H1 (cell line): ENCODE measurements at regions not wholly inside any gene's neighbourhood (a gene's known extent, or its start where the extent isn't known, plus 50 kb on each side); places are given as distances from the start of the nearest gene placed in this dataset.
A peak's percentile ranks its signal among the peaks of the same experiment; 100 is the strongest.

ENCODE experiments used
- CTCF ChIA-PET: fragments of 300-600 bp; sonication (Branson Sonifier 250); formaldehyde crosslinking; loops from one replicate; lab custom pipeline; 2021; ENCODE audit not compliant: partially characterized antibody; lab: Charles Lee
- POLR2A ChIA-PET: fragments of 300-600 bp; sonication (Branson Sonifier 250); formaldehyde crosslinking; loops from one replicate; lab custom pipeline; 2021; ENCODE audit warnings: inconsistent platforms; ENCODE audit not compliant: partially characterized antibody; lab: Charles Lee
- DNase-seq, 2 experiments: peaks; one replicate each; pipeline versions ENCODE4 v3.0.0 to v3.0.0-alpha.2; 2010 to 2022; ENCODE audit warnings: low spot score in 2 of 2, low read depth in 1 of 2, mixed read lengths in 1 of 2
- FAIRE-seq: peaks from 2 replicates; lab custom pipeline; 2011; peaks lifted over from hg19 to GRCh38; lab: Jason Lieb, UNC
- H2AFZ ChIP-seq: 2 replicates; pipeline ENCODE4 v1.8.1; 2012; ENCODE audit warnings: low read length, inconsistent platforms
- H2AK5ac ChIP-seq: 2 replicates; pipeline ENCODE4 v1.6.1; 2013; ENCODE audit warnings: low read depth, low read length
- H2BK120ac ChIP-seq: replicated peaks from 2 replicates; pipeline ENCODE3; 2013; ENCODE audit warnings: low read depth, low read length, inconsistent platforms
- H2BK12ac ChIP-seq: 2 replicates; pipeline ENCODE4 v1.6.1; 2013; ENCODE audit warnings: low read depth, low read length
- H2BK15ac ChIP-seq: 2 replicates; pipeline ENCODE4 v1.6.1; 2013; ENCODE audit warnings: low read length
- H2BK20ac ChIP-seq: 2 replicates; pipeline ENCODE4 v1.6.1; 2013; ENCODE audit warnings: low read length
- H2BK5ac ChIP-seq: 2 replicates; pipeline ENCODE4 v1.6.1; 2013; ENCODE audit warnings: low read depth, low read length
- H3K14ac ChIP-seq: 2 replicates; pipeline ENCODE4 v1.6.1; 2013; ENCODE audit warnings: inconsistent platforms; ENCODE audit not compliant: insufficient read length
- H3K18ac ChIP-seq: 2 replicates; pipeline ENCODE4 v1.6.1; 2013; ENCODE audit warnings: low read length; ENCODE audit errors: extremely low read depth
- H3K23ac ChIP-seq: 2 replicates; pipeline ENCODE4 v1.6.1; 2013; ENCODE audit warnings: inconsistent platforms; ENCODE audit not compliant: insufficient read length
- H3K23me2 ChIP-seq: 2 replicates; pipeline ENCODE4 v1.6.1; 2013; ENCODE audit warnings: low read depth, low read length
- H3K27ac ChIP-seq: 2 replicates; pipeline ENCODE4 v1.6.1; 2011; ENCODE audit warnings: low read depth, low read length, inconsistent platforms
- H3K27me3 ChIP-seq, 4 experiments: replicated peaks in 1 of 4; 1 replicate in 1 of 4; 2 replicates in 3 of 4; pipeline versions ENCODE4 v1.6.1 to v1.8.1; 2011 to 2013; ENCODE audit warnings: low read length in 3 of 4, mild to moderate bottlenecking in 3 of 4, inconsistent platforms in 2 of 4, mixed read lengths in 2 of 4, moderate library complexity in 1 of 4; ENCODE audit not compliant: control insufficient read depth in 3 of 4, insufficient read depth in 3 of 4; ENCODE audit errors: extremely low read depth in 1 of 4
- H3K36me3 ChIP-seq, 4 experiments: 2 replicates each; pipeline versions ENCODE4 v1.6.1 to v1.8.1; 2011 to 2013; ENCODE audit warnings: mild to moderate bottlenecking in 4 of 4, low read length in 3 of 4, moderate library complexity in 2 of 4, control low read depth in 1 of 4, inconsistent platforms in 1 of 4; ENCODE audit not compliant: insufficient read depth in 4 of 4, control insufficient read depth in 2 of 4
- H3K4ac ChIP-seq: replicated peaks from 2 replicates; pipeline ENCODE3; 2013; ENCODE audit warnings: low read length, low read depth, mixed read lengths, inconsistent platforms; ENCODE audit not compliant: insufficient read length
- H3K4me1 ChIP-seq, 4 experiments: replicated peaks in 1 of 4; 1 replicate in 1 of 4; 2 replicates in 3 of 4; pipeline versions ENCODE4 v1.6.1 to v1.8.1; 2011 to 2013; ENCODE audit warnings: low read length in 3 of 4, inconsistent platforms in 2 of 4, mixed read lengths in 1 of 4; ENCODE audit not compliant: insufficient read depth in 4 of 4, control insufficient read depth in 3 of 4
- H3K4me2 ChIP-seq, 2 experiments: 2 replicates each; pipeline versions ENCODE4 v1.6.1 to v1.8.1; 2011 to 2013; ENCODE audit warnings: low read depth in 2 of 2, low read length in 2 of 2, control low read depth in 1 of 2, inconsistent platforms in 1 of 2, mild to moderate bottlenecking in 1 of 2; ENCODE audit not compliant: insufficient read depth in 1 of 2
- H3K4me3 ChIP-seq, 4 experiments: fragments of 200-600, 300-600 bp in 1 of 4; sonication (generic), shearing (Covaris generic), sonication (Bioruptor Twin) in 1 of 4; 2 replicates each; pipeline versions ENCODE4 v1.5.1 to v1.8.1; 2011 to 2016; ENCODE audit warnings: low read length in 4 of 4, low read depth in 3 of 4, control low read depth in 2 of 4, inconsistent platforms in 2 of 4, mild to moderate bottlenecking in 2 of 4, mixed read lengths in 1 of 4, moderate library complexity in 1 of 4; ENCODE audit not compliant: insufficient read depth in 2 of 4; ENCODE audit errors: extremely low read depth in 1 of 4
- H3K56ac ChIP-seq: replicated peaks from 2 replicates; pipeline ENCODE3; 2013; ENCODE audit warnings: low read depth, mild to moderate bottlenecking, mixed read lengths, low read length, inconsistent platforms; ENCODE audit not compliant: insufficient read length
- H3K79me1 ChIP-seq: 2 replicates; pipeline ENCODE4 v1.6.1; 2013; ENCODE audit warnings: low read depth, low read length, control low read depth
- H3K79me2 ChIP-seq, 2 experiments: 2 replicates each; pipeline versions ENCODE4 v1.6.1 to v1.8.1; 2012 to 2013; ENCODE audit warnings: low read length in 2 of 2, mild to moderate bottlenecking in 2 of 2, inconsistent platforms in 1 of 2; ENCODE audit not compliant: insufficient read depth in 2 of 2, control insufficient read depth in 1 of 2
- H3K9ac ChIP-seq, 4 experiments: replicated peaks in 1 of 4; 1 replicate in 1 of 4; 2 replicates in 3 of 4; pipeline versions ENCODE4 v1.6.1 to v1.8.1; 2011 to 2013; ENCODE audit warnings: low read depth in 3 of 4, low read length in 3 of 4, control low read depth in 2 of 4, mild to moderate bottlenecking in 2 of 4, moderate library complexity in 2 of 4, inconsistent platforms in 1 of 4; ENCODE audit errors: extremely low read depth in 1 of 4
- H3K9me3 ChIP-seq, 2 experiments: 2 replicates each; pipeline versions ENCODE4 v1.6.1 to v1.8.1; 2012 to 2013; ENCODE audit warnings: mild to moderate bottlenecking in 2 of 2, moderate library complexity in 2 of 2, control low read depth in 1 of 2, inconsistent platforms in 1 of 2, low read depth in 1 of 2, low read length in 1 of 2, mixed read lengths in 1 of 2; ENCODE audit not compliant: insufficient read depth in 2 of 2
- H4K20me1 ChIP-seq, 2 experiments: replicated peaks in 1 of 2; 2 replicates each; pipeline versions ENCODE3 to v1.8.1; 2011 to 2013; ENCODE audit warnings: inconsistent platforms in 2 of 2, low read length in 2 of 2, mild to moderate bottlenecking in 1 of 2; ENCODE audit not compliant: insufficient read depth in 2 of 2, control insufficient read depth in 1 of 2
- H4K5ac ChIP-seq: 2 replicates; pipeline ENCODE4 v1.6.1; 2013; ENCODE audit warnings: low read length, low read depth, mixed read lengths, inconsistent platforms; ENCODE audit not compliant: insufficient read length
- H4K8ac ChIP-seq: 2 replicates; pipeline ENCODE4 v1.8.0; 2013; ENCODE audit warnings: mild to moderate bottlenecking, moderate library complexity, low read length, inconsistent platforms; ENCODE audit not compliant: insufficient read depth; ENCODE audit errors: extremely low read depth
- H4K91ac ChIP-seq: replicated peaks from 2 replicates; pipeline ENCODE3; 2013; ENCODE audit warnings: low read length, mixed read lengths, inconsistent platforms; ENCODE audit not compliant: insufficient read length
- CTCF ChIP-seq, 3 experiments: IDR thresholded peaks; 1 replicate in 2 of 3; 2 replicates in 1 of 3; pipeline versions ENCODE4 v1.5.1 to v1.6.1; 2011; ENCODE audit warnings: low read length in 3 of 3, mild to moderate bottlenecking in 3 of 3, inconsistent platforms in 2 of 3, low read depth in 1 of 3, moderate library complexity in 1 of 3; ENCODE audit not compliant: insufficient read depth in 1 of 3; ENCODE audit errors: control extremely low read depth in 1 of 3
- RAD21 ChIP-seq, 2 experiments: IDR thresholded peaks in 1 of 2; conservative IDR thresholded peaks in 1 of 2; 2 replicates each; pipeline ENCODE4 v1.6.1; 2011; ENCODE audit warnings: low read depth in 2 of 2, low read length in 2 of 2, improper control_type of control experiment in 1 of 2, inconsistent platforms in 1 of 2, mild to moderate bottlenecking in 1 of 2, moderate library complexity in 1 of 2
- YY1 ChIP-seq: IDR thresholded peaks from 2 replicates; pipeline ENCODE4 v1.6.1; 2011; ENCODE audit warnings: low read depth, mild to moderate bottlenecking, low read length
- WGBS, 2 experiments: shearing (Covaris generic) in 1 of 2; methylation state at CpG; one replicate each; pipeline versions ENCODE4 v1.1.6 to v1.1.7; 2013 to 2015; ENCODE audit warnings: low lambda C conversion rate in 2 of 2, mixed read lengths in 2 of 2, inconsistent platforms in 1 of 2, low coverage in 1 of 2, missing lambda C conversion rate in 1 of 2; ENCODE audit not compliant: insufficient replicate concordance in 2 of 2, insufficient coverage in 1 of 2, insufficient read length in 1 of 2; ENCODE audit errors: extremely low coverage in 1 of 2, missing lambda C conversion rate in 1 of 2; 5-methylcytosine and 5-hydroxymethylcytosine counted together

GRCh38 chrX:109839694-109840567 is 106.9 kb upstream of the ACSL4 start:
- CTCF ChIA-PET, result interaction anchor here (1.4 to 4.6 kb wide), 6 partner anchors 12 to 127 kb away, joined by 3 to 26 read pairs (median 7); no protein-coding TSS in a partner anchor
- H4K91ac ChIP-seq, result no peak overlapping the region
- H3K4me1 ChIP-seq, result peaks cover 0 to 4% (median 0%) of the 10 kb centered on the region in 4 experiments; a peak in 1 of 7 replicates
- no peak overlapping the region for H3K4ac ChIP-seq
- no peak overlapping the region for H3K23ac ChIP-seq
- H2BK20ac ChIP-seq, result no peak overlapping the region
- no peak overlapping the region for H2BK15ac ChIP-seq
- no peak overlapping the region for H3K9ac ChIP-seq
- H3K4me2 ChIP-seq, result no peak overlapping the region; a peak in 1 of 4 replicates
- no peak overlapping the region for H2AK5ac ChIP-seq
- no peak overlapping the region for H4K8ac ChIP-seq
- no peak overlapping the region for H3K27ac ChIP-seq
- TF ChIP-seq RAD21 (IDR thresholded peaks at IDR 0.05 in 1 of 2, conservative IDR thresholded peaks at IDR 0.05 in 1 of 2; ENCODE audit: low read depth in 2 of 2, low read length in 2 of 2), result peak; percentile 40 to 43; a peak in 3 of 4 replicates
- TF ChIP-seq YY1, result no peak
- peak in 2 of 3 experiments; percentile 11 to 35; a peak in 2 of 4 replicates for TF ChIP-seq CTCF (IDR thresholded peaks at IDR 0.05; ENCODE audit: control extremely low read depth in 1 of 3, insufficient read depth in 1 of 3, low read depth in 1 of 3, low read length in 3 of 3)
- TF ChIP-seq, all 59 proteins: peak for 2
- Histone ChIP-seq H3K79me1 (no peaks in the 10 kb centered on the region), H2AFZ (peak overlapping the region; percentile 70; the same call in 1 of the 2 replicates), H2BK120ac (no peak overlapping the region), H4K20me1 (no peaks in the 10 kb centered on the region), H3K14ac (no peak overlapping the region), H3K23me2 (no peaks in the 10 kb centered on the region), H3K27me3 (no peaks in the 10 kb centered on the region), H3K79me2 (no peaks in the 10 kb centered on the region), H3K56ac (no peak overlapping the region), H2BK12ac (no peak overlapping the region), H4K5ac (no peak overlapping the region), H3K18ac (peak overlapping the region; percentile 60; the same call in 1 of the 2 replicates), H3K36me3 (no peaks in the 10 kb centered on the region), H2BK5ac (no peak overlapping the region), H3K4me3 (no peak overlapping the region), H3K9me3 (no peaks in the 10 kb centered on the region)
- DNase-seq (peak; percentile 9 to 44), FAIRE-seq (peak; percentile 84)
- POLR2A ChIA-PET, result no interaction called here
- WGBS, 2 experiments, result 52% methylated on average over 9 of the region's 13 CpGs; no CpG with 5 or more reads in 1 of the 2 experiments
